GM23338 (cell line): ENCODE measurements at regions not wholly inside any gene's neighbourhood (a gene's known extent, or its start where the extent isn't known, plus 50 kb on each side); places are given as distances from the start of the nearest gene placed in this dataset.

Experiments used
- ATAC-seq: fragments of 200-7000 bp; cut with Tn5 transposase; 3 replicates; pipeline ENCODE4 v1.9.1; 2020
- DNase-seq: peaks from one replicate; pipeline ENCODE4 v3.0.0-alpha.2; 2015; ENCODE audit warnings: low spot score
- H2AFZ ChIP-seq: fragments of 200-600 bp; sonication (generic); 2 replicates; pipeline ENCODE4 v1.8.0; 2016; ENCODE audit warnings: antibody characterized with exemption, mild to moderate bottlenecking, moderate library complexity
- H3F3A ChIP-seq: fragments of 200-600 bp; sonication (generic); replicated peaks from 2 replicates; pipeline ENCODE4 v1.8.0; 2017; ENCODE audit warnings: antibody characterized with exemption, mixed run types, low read depth
- H3K27ac ChIP-seq: fragments of 200-600 bp; sonication (generic); 2 replicates; pipeline ENCODE4 v1.6.1; 2016; ENCODE audit warnings: low read depth
- H3K27me3 ChIP-seq: fragments of 200-600 bp; sonication (generic); 2 replicates; pipeline ENCODE4 v1.8.0; 2016; ENCODE audit warnings: mild to moderate bottlenecking, mixed run types, moderate library complexity; ENCODE audit not compliant: insufficient read depth
- H3K36me3 ChIP-seq: fragments of 200-600 bp; sonication (generic); 2 replicates; pipeline ENCODE4 v1.8.0; 2016; ENCODE audit warnings: mild to moderate bottlenecking; ENCODE audit not compliant: insufficient read depth
- H3K4me1 ChIP-seq: fragments of 200-600 bp; sonication (generic); 2 replicates; pipeline ENCODE4 v1.8.0; 2016; ENCODE audit warnings: mild to moderate bottlenecking, moderate library complexity; ENCODE audit not compliant: insufficient read depth
- H3K4me2 ChIP-seq: fragments of 200-600 bp; sonication (generic); 2 replicates; pipeline ENCODE4 v1.7.1; 2017; ENCODE audit warnings: mixed run types
- H3K4me3 ChIP-seq: fragments of 200-600 bp; sonication (generic); 2 replicates; pipeline ENCODE4 v1.6.1; 2016; ENCODE audit warnings: mixed run types
- H3K79me2 ChIP-seq: fragments of 200-600 bp; sonication (generic); replicated peaks from 2 replicates; pipeline ENCODE4 v1.8.0; 2017; ENCODE audit warnings: mild to moderate bottlenecking; ENCODE audit not compliant: insufficient read depth
- H3K9me2 ChIP-seq: fragments of 200-600 bp; sonication (generic); 2 replicates; pipeline ENCODE4 v1.8.0; 2017; ENCODE audit not compliant: insufficient read depth
- H4K20me1 ChIP-seq: fragments of 200-600 bp; sonication (generic); replicated peaks from 2 replicates; pipeline ENCODE4 v1.8.0; 2017; ENCODE audit warnings: mild to moderate bottlenecking; ENCODE audit not compliant: insufficient read depth
- H3K27ac Mint-ChIP-seq: 2 replicates; pipeline ENCODE4 v1.8.0; 2020; ENCODE audit warnings: inconsistent platforms, mild to moderate bottlenecking, moderate library complexity, mixed read lengths
- H3K27me3 Mint-ChIP-seq: 3 replicates; pipeline ENCODE4 v1.8.0; 2022; ENCODE audit warnings: low read depth, mild to moderate bottlenecking, moderate library complexity, mixed read lengths, inconsistent platforms; ENCODE audit not compliant: insufficient read depth, poor library complexity
- H3K36me3 Mint-ChIP-seq: 3 replicates; pipeline ENCODE4 v1.8.0; 2021; ENCODE audit warnings: low read depth, mild to moderate bottlenecking, inconsistent platforms, moderate library complexity, mixed read lengths
- H3K4me1 Mint-ChIP-seq: 3 replicates; pipeline ENCODE4 v1.8.0; 2020; ENCODE audit warnings: mild to moderate bottlenecking, inconsistent platforms, mixed read lengths
- H3K4me3 Mint-ChIP-seq: 3 replicates; pipeline ENCODE4 v1.8.0; 2021; ENCODE audit warnings: moderate library complexity, mild to moderate bottlenecking, inconsistent platforms, mixed read lengths
- H3K9me3 Mint-ChIP-seq: 3 replicates; pipeline ENCODE4 v1.8.0; 2020; ENCODE audit warnings: moderate library complexity, mild to moderate bottlenecking, inconsistent platforms, mixed read lengths
- CREB1 ChIP-seq: fragments of 250-450 bp; sonication (Bioruptor Pico); IDR thresholded peaks from 2 replicates; pipeline ENCODE4 v1.5.0; 2020; ENCODE audit warnings: low read depth, mild to moderate bottlenecking, moderate library complexity
- CTCF ChIP-seq, 2 experiments: fragments of 200-600 bp in 1 of 2; sonication (generic) in 1 of 2; conservative IDR thresholded peaks; 2 replicates each; pipeline versions ENCODE4 v1.5.1 to v1.6.1; 2016 to 2017; ENCODE audit warnings: antibody characterized with exemption in 2 of 2, low read depth in 2 of 2, mild to moderate bottlenecking in 2 of 2, moderate library complexity in 1 of 2
- EZH2phosphoT487 ChIP-seq: fragments of 200-600 bp; sonication (generic); IDR thresholded peaks from one replicate; pipeline ENCODE4 v1.8.1; 2018; ENCODE audit warnings: antibody characterized with exemption; ENCODE audit not compliant: unreplicated experiment
- JUNB ChIP-seq: IDR thresholded peaks from one replicate; pipeline ENCODE4 v1.6.1; 2016; ENCODE audit warnings: antibody characterized with exemption; ENCODE audit not compliant: unreplicated experiment
- NANOG ChIP-seq: IDR thresholded peaks from 2 replicates; pipeline ENCODE4 v1.6.1; 2016; ENCODE audit warnings: antibody characterized with exemption, borderline replicate concordance
- POLR2AphosphoS5 ChIP-seq: IDR thresholded peaks from 2 replicates; pipeline ENCODE4 v1.6.1; 2016; ENCODE audit warnings: antibody characterized with exemption, low read depth
- REST ChIP-seq: IDR thresholded peaks from one replicate; pipeline ENCODE4 v1.6.1; 2018; ENCODE audit warnings: antibody characterized with exemption; ENCODE audit not compliant: unreplicated experiment
- ZNF331 ChIP-seq: fragments of 250-450 bp; sonication (Bioruptor Pico); IDR thresholded peaks from 2 replicates; pipeline ENCODE4 v1.5.0; 2020; ENCODE audit warnings: low read depth, mild to moderate bottlenecking, moderate library complexity
- ZNF462 ChIP-seq: fragments of 250-450 bp; sonication (Bioruptor Pico); IDR thresholded peaks from 2 replicates; pipeline ENCODE4 v1.5.0; 2020; ENCODE audit warnings: mild to moderate bottlenecking, moderate library complexity

GRCh38 chr15:26069231-26069641 lies 206.1 kb upstream of the ATP10A start:
- H3K36me3 ChIP-seq, result no peaks in the 10 kb centered on the region
- DNase-seq, result no peak
- H3K27me3 Mint-ChIP-seq, result peaks cover under 1% of the 10 kb centered on the region
- H3K4me3 ChIP-seq, result no peak overlapping the region
- peak; percentile 26; the same call in 1 of the 3 replicates for ATAC-seq
- H3F3A ChIP-seq, result no peaks in the 10 kb centered on the region
- H3K79me2 ChIP-seq, result no peaks in the 10 kb centered on the region
- no peaks in the 10 kb centered on the region; the same call in 1 of the 2 replicates for H3K9me2 ChIP-seq
- peak overlapping the region; percentile 12; the same call in 1 of the 2 replicates for H2AFZ ChIP-seq
- H3K4me3 Mint-ChIP-seq, result no peak overlapping the region
- no peak overlapping the region for H3K4me2 ChIP-seq
- H3K27ac Mint-ChIP-seq, result no peak overlapping the region
- peaks cover 11% of the 10 kb centered on the region for H3K9me3 Mint-ChIP-seq
- TF ChIP-seq ZNF331 (CRISPR knock-in tag) (no peak), CREB1 (CRISPR knock-in tag) (no peak), JUNB (no peak), CTCF (conservative IDR thresholded peaks at IDR 0.05; ENCODE audit: low read depth in 2 of 2) (no peak)
- H3K36me3 Mint-ChIP-seq, result no peaks in the 10 kb centered on the region
- H3K27ac ChIP-seq, result no peak overlapping the region
- no peaks in the 10 kb centered on the region for H3K27me3 ChIP-seq
- no peaks in the 10 kb centered on the region for H4K20me1 ChIP-seq
- peaks cover 22% of the 10 kb centered on the region for H3K4me1 Mint-ChIP-seq
- H3K4me1 ChIP-seq, result peaks cover 6% of the 10 kb centered on the region; the same call in 1 of the 2 replicates

- Mint-ChIP-seq H3K9me3 (peaks cover 5% of the 10 kb centered on the region; the same call in 2 of the 3 replicates), H3K4me1 (peaks cover 22% of the 10 kb centered on the region), H3K27ac (no peak overlapping the region), H3K36me3 (no peaks in the 10 kb centered on the region), H3K4me3 (no peak overlapping the region), H3K27me3 (peaks cover 1% of the 10 kb centered on the region)
- H3K36me3 ChIP-seq, result no peaks in the 10 kb centered on the region
- H3K27ac ChIP-seq, result no peak overlapping the region
- no peak overlapping the region for H2AFZ ChIP-seq
- no peaks in the 10 kb centered on the region for H3K9me2 ChIP-seq
- peaks cover 6% of the 10 kb centered on the region; the same call in 1 of the 2 replicates for H3K4me1 ChIP-seq
- H4K20me1 ChIP-seq, result no peaks in the 10 kb centered on the region
- H3K79me2 ChIP-seq, result no peaks in the 10 kb centered on the region
- DNase-seq, result no peak
- no peaks in the 10 kb centered on the region for H3F3A ChIP-seq
- H3K4me3 ChIP-seq, result no peak overlapping the region
- no peak overlapping the region for H3K4me2 ChIP-seq
- ATAC-seq, result no peak
- no peaks in the 10 kb centered on the region for H3K27me3 ChIP-seq
- TF ChIP-seq ZNF331 (CRISPR knock-in tag) (no peak), NANOG (no peak), POLR2AphosphoS5 (no peak), ZNF462 (no peak), JUNB (no peak), EZH2phosphoT487 (no peak), REST (no peak)
These were observed 203.8 kb upstream of the ATP10A start for GRCh38 chr15:26066896-26067295.
